ENCODE measurements at regions not wholly inside any gene's neighbourhood (a gene's known extent, or its start where the extent isn't known, plus 50 kb on each side); places are given as distances from the start of the nearest gene placed in this dataset.

- intact Hi-C loops (cut with micrococcal nuclease; ENCODE audit: unreplicated experiment) = no loop called here
- ATAC-seq = no peak
- no peaks in the 10 kb centered on the region for H3K4me1 ChIP-seq (ENCODE audit: control insufficient read depth, insufficient read depth, low read length)
- no peaks in the 10 kb centered on the region for H3K9me3 ChIP-seq (ENCODE audit: control insufficient read depth, insufficient read depth, low read depth, low read length)
- H3K27me3 ChIP-seq (ENCODE audit: control insufficient read depth, insufficient read depth, low read length) = no peaks in the 10 kb centered on the region
- no peak overlapping the region for H3K4me3 ChIP-seq (ENCODE audit: low read depth in 2 of 2, low read length in 2 of 2)
- no peak overlapping the region for H3K27ac ChIP-seq (ENCODE audit: low read length)
- no peak for DNase-seq (ENCODE audit: low read depth, low spot score)
- no TSS peak for BruUV-seq (replicated peaks)
- no peaks in the 10 kb centered on the region for H3K36me3 ChIP-seq (ENCODE audit: control insufficient read depth, insufficient read depth, low read length)
- ChIA-PET POLR2A (no interaction called here), CTCF (no interaction called here)
- in situ Hi-C loops (cut with HindIII; ENCODE audit: low pct_unique_long_range_greater_than_20kb, low sequenced_read_pairs) = no loop called here
- TF ChIP-seq SIN3A (IDR thresholded peaks at IDR 0.05; ENCODE audit: borderline replicate concordance, insufficient read depth, low read depth, low read length) (no peak), POLR2AphosphoS5 (IDR thresholded peaks at IDR 0.05; ENCODE audit: low read depth, low read length) (no peak), TCF7L2 (IDR thresholded peaks at IDR 0.05; ENCODE audit: low read depth, low read length) (no peak), REST (IDR thresholded peaks at IDR 0.05; ENCODE audit: insufficient read depth in 1 of 2, low read depth in 2 of 2, low read length in 1 of 2) (no peak)
- TF ChIP-seq, protein P1, sequence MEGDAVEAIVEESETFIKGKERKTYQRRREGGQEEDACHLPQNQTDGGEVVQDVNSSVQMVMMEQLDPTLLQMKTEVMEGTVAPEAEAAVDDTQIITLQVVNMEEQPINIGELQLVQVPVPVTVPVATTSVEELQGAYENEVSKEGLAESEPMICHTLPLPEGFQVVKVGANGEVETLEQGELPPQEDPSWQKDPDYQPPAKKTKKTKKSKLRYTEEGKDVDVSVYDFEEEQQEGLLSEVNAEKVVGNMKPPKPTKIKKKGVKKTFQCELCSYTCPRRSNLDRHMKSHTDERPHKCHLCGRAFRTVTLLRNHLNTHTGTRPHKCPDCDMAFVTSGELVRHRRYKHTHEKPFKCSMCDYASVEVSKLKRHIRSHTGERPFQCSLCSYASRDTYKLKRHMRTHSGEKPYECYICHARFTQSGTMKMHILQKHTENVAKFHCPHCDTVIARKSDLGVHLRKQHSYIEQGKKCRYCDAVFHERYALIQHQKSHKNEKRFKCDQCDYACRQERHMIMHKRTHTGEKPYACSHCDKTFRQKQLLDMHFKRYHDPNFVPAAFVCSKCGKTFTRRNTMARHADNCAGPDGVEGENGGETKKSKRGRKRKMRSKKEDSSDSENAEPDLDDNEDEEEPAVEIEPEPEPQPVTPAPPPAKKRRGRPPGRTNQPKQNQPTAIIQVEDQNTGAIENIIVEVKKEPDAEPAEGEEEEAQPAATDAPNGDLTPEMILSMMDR (IDR thresholded peaks at IDR 0.05) = no peak
These were observed 179.2 kb downstream of the PRL start for GRCh38 chr6:22117631-22118030.

DNA sequence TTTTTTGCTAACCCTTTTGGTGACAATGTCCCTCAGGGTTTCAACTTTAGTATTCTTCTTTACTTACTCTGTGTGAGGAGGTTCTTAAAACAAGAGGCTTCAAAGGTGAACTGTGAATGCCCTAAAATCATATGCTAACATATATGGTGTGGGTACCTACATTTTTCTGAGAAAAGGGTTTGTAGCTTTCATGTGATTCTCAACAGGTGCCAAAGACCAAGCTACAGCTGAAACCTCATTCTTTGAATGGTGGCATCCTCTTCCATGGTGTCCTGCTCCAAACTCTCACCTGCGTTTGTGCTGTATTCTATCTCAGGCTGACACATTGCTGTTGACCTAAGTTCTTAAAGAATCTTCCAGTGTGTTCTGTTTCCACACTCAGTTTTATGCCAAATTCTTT lies 177.3 kb downstream of the PRL start:
- CTCF ChIA-PET = no interaction called here
- in situ Hi-C loops (cut with HindIII; ENCODE audit: low pct_unique_long_range_greater_than_20kb, low sequenced_read_pairs) (no loop called here), intact Hi-C loops (cut with micrococcal nuclease; ENCODE audit: unreplicated experiment) (no loop called here)
- ATAC-seq = no peak
- BruUV-seq (replicated peaks) = no TSS peak
- DNase-seq (ENCODE audit: low read depth, low spot score) = no peak
- TF ChIP-seq TCF7L2 (IDR thresholded peaks at IDR 0.05; ENCODE audit: low read depth, low read length) (no peak), POLR2AphosphoS5 (IDR thresholded peaks at IDR 0.05; ENCODE audit: low read depth, low read length) (no peak), REST (IDR thresholded peaks at IDR 0.05; ENCODE audit: insufficient read depth in 1 of 2, low read depth in 2 of 2, low read length in 1 of 2) (no peak), SIN3A (IDR thresholded peaks at IDR 0.05; ENCODE audit: borderline replicate concordance, insufficient read depth, low read depth, low read length) (no peak)
- TF ChIP-seq, protein P1 (IDR thresholded peaks at IDR 0.05) = no peak
- H3K27me3 ChIP-seq (ENCODE audit: control insufficient read depth, insufficient read depth, low read length) = no peaks in the 10 kb centered on the region
- H3K4me1 ChIP-seq (ENCODE audit: control insufficient read depth, insufficient read depth, low read length) = no peaks in the 10 kb centered on the region
- no peaks in the 10 kb centered on the region for H3K36me3 ChIP-seq (ENCODE audit: control insufficient read depth, insufficient read depth, low read length)
- no peak overlapping the region for H3K4me3 ChIP-seq (ENCODE audit: low read depth in 2 of 2, low read length in 2 of 2)
- POLR2A ChIA-PET = no interaction called here
- no peaks in the 10 kb centered on the region for H3K9me3 ChIP-seq (ENCODE audit: control insufficient read depth, insufficient read depth, low read depth, low read length)
- no peak overlapping the region for H3K27ac ChIP-seq (ENCODE audit: low read length)
